ENCODE measurements at regions not wholly inside any gene's neighbourhood (a gene's known extent, or its start where the extent isn't known, plus 50 kb on each side); places are given as distances from the start of the nearest gene placed in this dataset.

- intact Hi-C loops (cut with micrococcal nuclease): no loop called here
- H3K27ac ChIP-seq (ENCODE audit: low read depth, low read length): no peak overlapping the region
- ATAC-seq (no peak), DNase-seq (ENCODE audit: low read depth, low spot score) (no peak)
- H3K36me3 ChIP-seq (ENCODE audit: control insufficient read depth in 1 of 2, insufficient read depth in 2 of 2, low read length in 2 of 2): no peaks in the 10 kb centered on the region
- no peak for TF ChIP-seq ELF1 (IDR thresholded peaks at IDR 0.05; ENCODE audit: borderline replicate concordance, low read depth)
- TF ChIP-seq SRF (IDR thresholded peaks at IDR 0.05; ENCODE audit: low read depth): no peak
- TF ChIP-seq MAX (IDR thresholded peaks at IDR 0.05): no peak
- no peak for TF ChIP-seq YY1 (IDR thresholded peaks at IDR 0.05; ENCODE audit: extremely low read depth, insufficient replicate concordance, low read depth, low read length)
- no peak for TF ChIP-seq ZFX (IDR thresholded peaks at IDR 0.05)
- TF ChIP-seq EZH2 (IDR thresholded peaks at IDR 0.05): no peak
- TF ChIP-seq EZH2phosphoT487 (IDR thresholded peaks at IDR 0.05; ENCODE audit: borderline replicate concordance): no peak
- TF ChIP-seq FOSL1 (IDR thresholded peaks at IDR 0.05; ENCODE audit: low read depth): no peak
- TF ChIP-seq ATF3 (IDR thresholded peaks at IDR 0.05): no peak
- TF ChIP-seq TCF7L2 (IDR thresholded peaks at IDR 0.05; ENCODE audit: borderline replicate concordance, extremely low read depth, insufficient read depth, insufficient read length): no peak
- TF ChIP-seq POLR2A (IDR thresholded peaks at IDR 0.05; ENCODE audit: borderline replicate concordance, extremely low read depth, insufficient read depth, insufficient read length): no peak
- TF ChIP-seq CEBPB (IDR thresholded peaks at IDR 0.05; ENCODE audit: low read depth): no peak
- TF ChIP-seq CTCF (IDR thresholded peaks at IDR 0.05 in 2 of 3, conservative IDR thresholded peaks at IDR 0.05 in 1 of 3; ENCODE audit: borderline replicate concordance in 1 of 3, insufficient read depth in 1 of 3, low read depth in 2 of 3, low read length in 2 of 3): no peak
- no peak for TF ChIP-seq CBX3 (IDR thresholded peaks at IDR 0.05; ENCODE audit: low read depth)
- TF ChIP-seq SIN3A (IDR thresholded peaks at IDR 0.05; ENCODE audit: low read depth): no peak
- ChIA-PET RAD21 (ENCODE audit: low non-redundant PET in 1 of 2, low total read pairs in 2 of 2, uncharacterized antibody in 2 of 2, unreplicated experiment in 2 of 2) (no interaction called here), POLR2A (no interaction called here), CTCF (no interaction called here)
- no peaks in the 10 kb centered on the region for H3K27me3 ChIP-seq (ENCODE audit: insufficient read depth, low read length)
- no TSS peak for BruUV-seq (replicated peaks)
- no peak overlapping the region for H3K4me2 ChIP-seq (ENCODE audit: low read length)
- no peaks in the 10 kb centered on the region for H3K79me2 ChIP-seq (ENCODE audit: insufficient read depth, low read length)
- no peaks in the 10 kb centered on the region for H3K9me3 ChIP-seq (ENCODE audit: control insufficient read depth in 1 of 2, insufficient read depth in 1 of 2, low read depth in 1 of 2, low read length in 2 of 2)
- H2AFZ ChIP-seq (ENCODE audit: low read depth, low read length, poor library complexity, severe bottlenecking): no peak overlapping the region
- no peak overlapping the region for H3K9ac ChIP-seq (ENCODE audit: low read length)
- H4K20me1 ChIP-seq (ENCODE audit: insufficient read depth): no peaks in the 10 kb centered on the region
- no peak overlapping the region for H3K4me3 ChIP-seq (replicated peaks in 1 of 2; ENCODE audit: low read depth in 1 of 2, low read length in 2 of 2)
- no peaks in the 10 kb centered on the region for H3K9me2 ChIP-seq (ENCODE audit: insufficient read depth)
- H3K4me1 ChIP-seq (ENCODE audit: control insufficient read depth in 1 of 2, insufficient read depth in 2 of 2, low read length in 2 of 2): no peaks in the 10 kb centered on the region
Measured at GRCh38 chr5:36436306-36436705, 134.6 kb upstream of the RANBP3L start.

All from HCT116 (cell line).